Endothelial cell of umbilical vein (primary cell): ENCODE measurements at regions not wholly inside any gene's neighbourhood (a gene's known extent, or its start where the extent isn't known, plus 50 kb on each side); places are given as distances from the start of the nearest gene placed in this dataset.

Experiments used
- BruUV-seq: library from RNA; stranded (reverse); fragments of 400-500 nt; replicated peaks from 2 replicates; lab custom pipeline; 2021; lab: Mats Ljungman, UMichigan
- CTCF ChIA-PET: fragments of 300-600, 350-600 bp; sonication (Branson Sonifier 250); formaldehyde crosslinking; loops from one replicate; lab custom pipeline; 2021; ENCODE audit warnings: antibody characterized with exemption, inconsistent platforms; lab: Charles Lee
- POLR2A ChIA-PET: fragments of 300-600, 350-600 bp; sonication (Branson Sonifier 250); formaldehyde crosslinking; loops from one replicate; lab custom pipeline; 2021; ENCODE audit warnings: antibody characterized with exemption, inconsistent platforms; lab: Charles Lee
- DNase-seq: peaks from one replicate; pipeline ENCODE4 v3.0.0-alpha.2; 2011; ENCODE audit warnings: low read depth, low spot score
- FAIRE-seq: peaks from 2 replicates; lab custom pipeline; 2011; peaks lifted over from hg19 to GRCh38; lab: Jason Lieb, UNC
- H2AFZ ChIP-seq: 2 replicates; pipeline ENCODE4 v1.6.0; 2012; ENCODE audit warnings: low read depth, low read length, control low read depth, inconsistent platforms
- H3K27ac ChIP-seq: 2 replicates; pipeline ENCODE4 v1.5.1; 2011; ENCODE audit warnings: low read depth, mild to moderate bottlenecking, control low read depth, low read length, moderate library complexity; ENCODE audit not compliant: insufficient read depth
- H3K27me3 ChIP-seq, 2 experiments: 2 replicates each; pipeline versions ENCODE4 v1.6.0 to v1.6.1; 2011; ENCODE audit warnings: low read length in 2 of 2, mixed read lengths in 1 of 2; ENCODE audit not compliant: control insufficient read depth in 2 of 2, insufficient read depth in 2 of 2
- H3K36me3 ChIP-seq, 2 experiments: 2 replicates in 1 of 2; 3 replicates in 1 of 2; pipeline ENCODE4 v1.5.1; 2011; ENCODE audit warnings: low read length in 2 of 2, mild to moderate bottlenecking in 1 of 2, moderate library complexity in 1 of 2; ENCODE audit not compliant: control insufficient read depth in 2 of 2, insufficient read depth in 2 of 2; ENCODE audit errors: extremely low read depth in 1 of 2
- H3K4me1 ChIP-seq: 3 replicates; pipeline ENCODE4 v1.5.1; 2011; ENCODE audit warnings: mild to moderate bottlenecking, low read length; ENCODE audit not compliant: control insufficient read depth, insufficient read depth; ENCODE audit errors: extremely low read depth
- H3K4me2 ChIP-seq: 2 replicates; pipeline ENCODE4 v1.6.1; 2011; ENCODE audit warnings: low read length, control low read depth, mixed read lengths; ENCODE audit not compliant: insufficient read depth
- H3K4me3 ChIP-seq, 3 experiments: fragments of 200-600 bp in 1 of 3; sonication (generic), shearing (Covaris generic) in 1 of 3; replicated peaks in 1 of 3; 2 replicates each; pipeline ENCODE4 v1.5.1; 2011 to 2016; ENCODE audit warnings: control low read depth in 3 of 3, low read length in 3 of 3, mild to moderate bottlenecking in 2 of 3, inconsistent platforms in 1 of 3, low read depth in 1 of 3, moderate library complexity in 1 of 3; ENCODE audit not compliant: insufficient read depth in 1 of 3
- H3K79me2 ChIP-seq: 2 replicates; pipeline ENCODE4 v1.6.0; 2012; ENCODE audit warnings: low read length, inconsistent platforms; ENCODE audit not compliant: control insufficient read depth, insufficient read depth
- H3K9ac ChIP-seq: replicated peaks from 2 replicates; pipeline ENCODE3; 2011; ENCODE audit warnings: low read length, control low read depth; ENCODE audit not compliant: insufficient read depth; ENCODE audit errors: extremely low read depth
- H3K9me1 ChIP-seq: replicated peaks from 3 replicates; pipeline ENCODE4 v1.6.0; 2011; ENCODE audit warnings: mild to moderate bottlenecking, low read length; ENCODE audit not compliant: control insufficient read depth, insufficient read depth; ENCODE audit errors: extremely low read depth
- H3K9me3 ChIP-seq: replicated peaks from 2 replicates; pipeline ENCODE4 v1.5.1; 2012; ENCODE audit warnings: low read length, inconsistent platforms; ENCODE audit not compliant: control insufficient read depth, insufficient read depth
- H4K20me1 ChIP-seq: replicated peaks from 2 replicates; pipeline ENCODE3; 2011; ENCODE audit warnings: mild to moderate bottlenecking, low read length; ENCODE audit not compliant: control insufficient read depth, insufficient read depth; ENCODE audit errors: extremely low read depth
- CTCF ChIP-seq, 2 donors: IDR thresholded peaks; 1 replicate in 1 of 2; 2 replicates in 1 of 2; pipeline ENCODE4 v1.5.1; 2011; ENCODE audit warnings: low read length in 2 of 2, mild to moderate bottlenecking in 2 of 2, moderate library complexity in 2 of 2, control low read depth in 1 of 2, inconsistent platforms in 1 of 2, low read depth in 1 of 2; ENCODE audit not compliant: insufficient read depth in 1 of 2; ENCODE audit errors: extremely low read depth in 1 of 2
- EZH2 ChIP-seq: IDR thresholded peaks from 2 replicates; pipeline ENCODE4 v1.6.1; 2012; ENCODE audit warnings: borderline replicate concordance, low read depth, mild to moderate bottlenecking, moderate library complexity, low read length, inconsistent platforms; ENCODE audit not compliant: severe bottlenecking
- GATA2 ChIP-seq: IDR thresholded peaks from 2 replicates; pipeline ENCODE4 v1.7.0; 2011; ENCODE audit warnings: low read depth, mild to moderate bottlenecking, moderate library complexity, mixed read lengths, low read length; ENCODE audit not compliant: insufficient read length, insufficient read depth
- MAX ChIP-seq: IDR thresholded peaks from 2 replicates; pipeline ENCODE4 v1.6.1; 2011; ENCODE audit not compliant: insufficient read depth, insufficient read length
- POLR2A ChIP-seq: IDR thresholded peaks from 2 replicates; pipeline ENCODE4 v1.6.1; 2012; ENCODE audit warnings: low read depth, mild to moderate bottlenecking, control low read depth, low read length
- POLR2AphosphoS5 ChIP-seq: IDR thresholded peaks from 2 replicates; pipeline ENCODE4 v1.6.1; 2012; ENCODE audit warnings: low read depth, mild to moderate bottlenecking, control low read depth, low read length, moderate library complexity; ENCODE audit not compliant: insufficient read depth
- dilution Hi-C: fragments of 300-500 bp; cut with MboI; formaldehyde crosslinking; loops from one replicate; pipeline ENCODE4 v1.15.0; 2019; ENCODE audit warnings: low sequenced_read_pairs; ENCODE audit not compliant: extremely low pct_ligation_motif_present
- intact Hi-C: fragments of 100-400 bp; cut with micrococcal nuclease; formaldehyde crosslinking; loops from one replicate; pipeline ENCODE4 v1.10.0; 2022

GRCh38 chr10:44180321-44181168 is 204.4 kb downstream of the CXCL12 start:
- ChIA-PET POLR2A (no interaction called here), CTCF (no interaction called here)
- no peak for FAIRE-seq
- no peak overlapping the region for H2AFZ ChIP-seq
- H3K4me3 ChIP-seq, result no peak overlapping the region
- intact Hi-C loops (no loop called here), dilution Hi-C loops (no loop called here)
- H3K9ac ChIP-seq, result no peak overlapping the region
- no peaks in the 10 kb centered on the region for H3K27me3 ChIP-seq
- BruUV-seq, result no TSS peak
- no peak overlapping the region for H3K27ac ChIP-seq
- no peaks in the 10 kb centered on the region for H3K79me2 ChIP-seq
- H3K9me3 ChIP-seq, result no peaks in the 10 kb centered on the region
- no peak overlapping the region for H3K4me2 ChIP-seq
- H3K36me3 ChIP-seq, result no peaks in the 10 kb centered on the region
- H3K9me1 ChIP-seq, result no peaks in the 10 kb centered on the region
- no peak for DNase-seq
- no peaks in the 10 kb centered on the region for H4K20me1 ChIP-seq
- H3K4me1 ChIP-seq, result no peaks in the 10 kb centered on the region
- no peak for TF ChIP-seq EZH2
- no peak for TF ChIP-seq MAX
- TF ChIP-seq GATA2, result no peak
- no peak for TF ChIP-seq POLR2A
- no peak for TF ChIP-seq POLR2AphosphoS5
- TF ChIP-seq CTCF (IDR thresholded peaks at IDR 0.05; ENCODE audit: extremely low read depth in 1 of 2, insufficient read depth in 1 of 2, low read depth in 1 of 2, low read length in 2 of 2), result no peak
